Caco-2 (cell line): ENCODE measurements at regions not wholly inside any gene's neighbourhood (a gene's known extent, or its start where the extent isn't known, plus 50 kb on each side); places are given as distances from the start of the nearest gene placed in this dataset.

ENCODE experiments used
- BruUV-seq: library from RNA; stranded (reverse); fragments of 400-500 nt; replicated peaks from 2 replicates; lab custom pipeline; 2021; lab: Mats Ljungman, UMichigan
- CTCF ChIA-PET: fragments of 300-600 bp; sonication (Branson Sonifier 250); formaldehyde crosslinking; loops from one replicate; lab custom pipeline; 2022; ENCODE audit warnings: antibody characterized with exemption; lab: Charles Lee
- POLR2A ChIA-PET: fragments of 300-600 bp; sonication (Branson Sonifier 250); formaldehyde crosslinking; loops from one replicate; lab custom pipeline; 2022; ENCODE audit warnings: antibody characterized with exemption; lab: Charles Lee
- DNase-seq, 2 experiments: peaks; one replicate each; pipeline versions ENCODE4 v3.0.0 to v3.0.0-alpha.2; 2020 to 2022
- H3K27me3 ChIP-seq: replicated peaks from 2 replicates; pipeline ENCODE4 v1.6.0; 2011; ENCODE audit warnings: low read length; ENCODE audit not compliant: control insufficient read depth, insufficient read depth
- H3K36me3 ChIP-seq: 2 replicates; pipeline ENCODE4 v1.5.1; 2011; ENCODE audit warnings: low read length; ENCODE audit not compliant: control insufficient read depth, insufficient read depth
- H3K4me1 ChIP-seq: fragments of 250-450 bp; sonication (Bioruptor Pico); 2 replicates; pipeline ENCODE4 v1.5.1; 2020; ENCODE audit warnings: mild to moderate bottlenecking
- H3K4me3 ChIP-seq: 2 replicates; pipeline ENCODE4 v1.5.1; 2011; ENCODE audit warnings: low read depth, mild to moderate bottlenecking, control low read depth, low read length
- H3K9me3 ChIP-seq: fragments of 250-450 bp; sonication (Bioruptor Pico); 2 replicates; pipeline ENCODE4 v1.5.1; 2020; ENCODE audit warnings: mild to moderate bottlenecking, moderate library complexity
- H3K27ac Mint-ChIP-seq: one replicate; pipeline ENCODE4 v1.8.0; 2022; ENCODE audit warnings: mixed read lengths; ENCODE audit not compliant: unreplicated experiment
- H3K27me3 Mint-ChIP-seq: one replicate; pipeline ENCODE4 v1.8.0; 2022; ENCODE audit warnings: mixed read lengths; ENCODE audit not compliant: insufficient read depth, unreplicated experiment
- H3K36me3 Mint-ChIP-seq: one replicate; pipeline ENCODE4 v1.8.0; 2022; ENCODE audit warnings: mild to moderate bottlenecking, mixed read lengths; ENCODE audit not compliant: insufficient read depth, unreplicated experiment
- H3K4me1 Mint-ChIP-seq: one replicate; pipeline ENCODE4 v1.8.0; 2022; ENCODE audit warnings: low read depth, mixed read lengths; ENCODE audit not compliant: unreplicated experiment
- H3K4me3 Mint-ChIP-seq: one replicate; pipeline ENCODE4 v1.8.0; 2022; ENCODE audit warnings: mild to moderate bottlenecking, moderate library complexity, mixed read lengths; ENCODE audit not compliant: unreplicated experiment
- H3K9me3 Mint-ChIP-seq: one replicate; pipeline ENCODE4 v1.8.0; 2022; ENCODE audit warnings: mixed read lengths; ENCODE audit not compliant: unreplicated experiment
- intact Hi-C: fragments of 100-400 bp; cut with micrococcal nuclease; formaldehyde crosslinking; loops from one replicate; pipeline ENCODE4 v1.10.0; 2022; ENCODE audit not compliant: unreplicated experiment
- TF ChIP-seq, protein P1 (sequence below), 2 experiments: fragments of 200-600 bp in 1 of 2; IDR thresholded peaks; 1 replicate in 1 of 2; 2 replicates in 1 of 2; pipeline versions ENCODE4 v1.5.1 to v1.8.0; 2011 to 2022; ENCODE audit warnings: antibody characterized with exemption in 1 of 2, control low read depth in 1 of 2, inconsistent platforms in 1 of 2, low read depth in 1 of 2, low read length in 1 of 2, mild to moderate bottlenecking in 1 of 2, moderate library complexity in 1 of 2; ENCODE audit not compliant: insufficient read depth in 1 of 2, severe bottlenecking in 1 of 2, unreplicated experiment in 1 of 2

GRCh38 chr10:61139592-61139953, 195.6 kb upstream of the RHOBTB1 start:
- Mint-ChIP-seq H3K4me3 (no peak overlapping the region), H3K4me1 (no peaks in the 10 kb centered on the region), H3K27me3 (peaks cover 11% of the 10 kb centered on the region), H3K36me3 (no peaks in the 10 kb centered on the region), H3K27ac (no peak overlapping the region), H3K9me3 (no peaks in the 10 kb centered on the region)
- intact Hi-C loops: no loop called here
- no peak overlapping the region for H3K4me3 ChIP-seq
- no peaks in the 10 kb centered on the region for H3K36me3 ChIP-seq
- ChIA-PET CTCF (no interaction called here), POLR2A (no interaction called here)
- H3K27me3 ChIP-seq: no peaks in the 10 kb centered on the region
- no peaks in the 10 kb centered on the region for H3K9me3 ChIP-seq
- DNase-seq: no peak
- H3K4me1 ChIP-seq: no peaks in the 10 kb centered on the region
- TF ChIP-seq, protein P1, sequence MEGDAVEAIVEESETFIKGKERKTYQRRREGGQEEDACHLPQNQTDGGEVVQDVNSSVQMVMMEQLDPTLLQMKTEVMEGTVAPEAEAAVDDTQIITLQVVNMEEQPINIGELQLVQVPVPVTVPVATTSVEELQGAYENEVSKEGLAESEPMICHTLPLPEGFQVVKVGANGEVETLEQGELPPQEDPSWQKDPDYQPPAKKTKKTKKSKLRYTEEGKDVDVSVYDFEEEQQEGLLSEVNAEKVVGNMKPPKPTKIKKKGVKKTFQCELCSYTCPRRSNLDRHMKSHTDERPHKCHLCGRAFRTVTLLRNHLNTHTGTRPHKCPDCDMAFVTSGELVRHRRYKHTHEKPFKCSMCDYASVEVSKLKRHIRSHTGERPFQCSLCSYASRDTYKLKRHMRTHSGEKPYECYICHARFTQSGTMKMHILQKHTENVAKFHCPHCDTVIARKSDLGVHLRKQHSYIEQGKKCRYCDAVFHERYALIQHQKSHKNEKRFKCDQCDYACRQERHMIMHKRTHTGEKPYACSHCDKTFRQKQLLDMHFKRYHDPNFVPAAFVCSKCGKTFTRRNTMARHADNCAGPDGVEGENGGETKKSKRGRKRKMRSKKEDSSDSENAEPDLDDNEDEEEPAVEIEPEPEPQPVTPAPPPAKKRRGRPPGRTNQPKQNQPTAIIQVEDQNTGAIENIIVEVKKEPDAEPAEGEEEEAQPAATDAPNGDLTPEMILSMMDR (IDR thresholded peaks at IDR 0.05; ENCODE audit: insufficient read depth in 1 of 2, low read depth in 1 of 2, low read length in 1 of 2, severe bottlenecking in 1 of 2, unreplicated experiment in 1 of 2): no peak
- BruUV-seq: no TSS peak

GRCh38 chr10:61138708-61139591, 195.0 kb upstream of the RHOBTB1 start:
- Mint-ChIP-seq H3K9me3 (no peaks in the 10 kb centered on the region), H3K27me3 (peaks cover 11% of the 10 kb centered on the region), H3K36me3 (no peaks in the 10 kb centered on the region), H3K4me1 (no peaks in the 10 kb centered on the region), H3K27ac (no peak overlapping the region), H3K4me3 (no peak overlapping the region)
- BruUV-seq: no TSS peak
- Histone ChIP-seq H3K4me1 (no peaks in the 10 kb centered on the region), H3K4me3 (no peak overlapping the region), H3K9me3 (no peaks in the 10 kb centered on the region), H3K36me3 (no peaks in the 10 kb centered on the region), H3K27me3 (no peaks in the 10 kb centered on the region)
- intact Hi-C loops: no loop called here
- no peak for DNase-seq
- ChIA-PET CTCF (no interaction called here), POLR2A (no interaction called here)
- TF ChIP-seq, protein P1 (IDR thresholded peaks at IDR 0.05; ENCODE audit: insufficient read depth in 1 of 2, low read depth in 1 of 2, low read length in 1 of 2, severe bottlenecking in 1 of 2, unreplicated experiment in 1 of 2): no peak

DNA sequence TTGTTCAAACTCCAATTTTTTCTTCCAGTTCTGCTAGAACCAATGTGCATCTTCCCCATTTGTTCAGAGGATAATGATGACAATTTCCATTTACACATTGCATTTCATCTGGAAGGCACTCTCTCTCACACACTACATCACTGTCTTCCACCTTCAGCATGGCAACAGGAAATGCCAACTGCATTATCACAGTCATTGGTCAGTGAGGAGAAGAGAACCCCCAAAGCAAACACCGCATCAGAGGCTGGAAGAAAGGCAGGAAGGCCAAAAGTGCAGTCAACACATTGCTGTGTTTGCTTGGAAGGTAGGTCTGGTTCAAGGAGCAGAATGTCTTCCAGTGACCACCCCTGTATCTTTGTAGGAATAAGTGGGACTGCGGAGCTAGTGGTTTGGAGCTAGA, 192.2 kb upstream of the RHOBTB1 start:
- Mint-ChIP-seq H3K4me1 (no peaks in the 10 kb centered on the region), H3K36me3 (no peaks in the 10 kb centered on the region), H3K27me3 (peaks cover 11% of the 10 kb centered on the region), H3K4me3 (no peak overlapping the region), H3K9me3 (no peaks in the 10 kb centered on the region), H3K27ac (no peak overlapping the region)
- POLR2A ChIA-PET: no interaction called here
- no peaks in the 10 kb centered on the region for H3K27me3 ChIP-seq
- TF ChIP-seq, protein P1 (IDR thresholded peaks at IDR 0.05; ENCODE audit: insufficient read depth in 1 of 2, low read depth in 1 of 2, low read length in 1 of 2, severe bottlenecking in 1 of 2, unreplicated experiment in 1 of 2): no peak
- H3K4me3 ChIP-seq: no peak overlapping the region
- no TSS peak for BruUV-seq
- CTCF ChIA-PET: no interaction called here
- intact Hi-C loops: no loop called here
- H3K4me1 ChIP-seq: no peaks in the 10 kb centered on the region
- DNase-seq: no peak
- H3K9me3 ChIP-seq: no peaks in the 10 kb centered on the region
- H3K36me3 ChIP-seq: no peaks in the 10 kb centered on the region
